ENCODE measurements at regions not wholly inside any gene's neighbourhood (a gene's known extent, or its start where the extent isn't known, plus 50 kb on each side); places are given as distances from the start of the nearest gene placed in this dataset.

- no peak for DNase-seq (ENCODE audit: low spot score)
- Mint-ChIP-seq H3K9me3 (peaks cover 24% of the 10 kb centered on the region), H3K4me3 (no peak overlapping the region), H3K27me3 (ENCODE audit: insufficient read depth) (no peaks in the 10 kb centered on the region), H3K27ac (no peak overlapping the region), H3K4me1 (ENCODE audit: low read depth) (no peaks in the 10 kb centered on the region), H3K36me3 (ENCODE audit: low read depth) (peaks cover 43% of the 10 kb centered on the region)
- intact Hi-C loops (cut with micrococcal nuclease): no loop called here
Measured at GRCh38 chr14:71648725-71649124, 283.5 kb upstream of the RGS6 start.

DNA sequence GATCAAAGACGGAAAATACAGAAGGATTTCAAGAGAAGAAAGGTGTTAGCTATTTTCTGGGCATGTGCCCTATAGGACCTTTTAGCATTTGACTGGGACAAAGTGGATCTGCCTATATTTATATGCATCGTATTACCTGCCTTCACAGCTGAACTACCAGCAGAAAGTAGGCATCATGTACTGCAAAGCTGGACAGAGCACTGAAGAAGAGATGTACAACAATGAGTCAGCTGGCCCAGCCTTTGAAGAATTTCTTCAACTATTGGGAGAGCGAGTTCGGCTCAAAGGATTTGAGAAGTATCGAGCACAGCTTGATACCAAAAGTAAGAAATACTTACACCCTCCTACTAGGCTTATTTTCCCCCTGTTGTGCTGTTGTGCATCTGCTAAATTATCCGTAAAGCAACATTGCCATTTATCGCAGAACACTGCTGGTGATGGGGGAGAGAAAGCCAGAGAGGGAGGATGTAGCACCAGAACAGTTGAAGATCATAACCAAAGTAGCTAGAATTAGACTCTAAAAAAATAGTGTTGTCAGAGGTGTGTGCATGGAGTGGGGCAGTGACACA, 282.0 kb upstream of the RGS6 start:
- intact Hi-C loops (cut with micrococcal nuclease): no loop called here
- H3K4me1 Mint-ChIP-seq (ENCODE audit: low read depth): peaks cover 5% of the 10 kb centered on the region
- no peak for DNase-seq (ENCODE audit: low spot score)
- H3K36me3 Mint-ChIP-seq (ENCODE audit: low read depth): peaks cover 54% of the 10 kb centered on the region
- H3K9me3 Mint-ChIP-seq: peaks cover 31% of the 10 kb centered on the region
- H3K27me3 Mint-ChIP-seq (ENCODE audit: insufficient read depth): no peaks in the 10 kb centered on the region
- no peak overlapping the region for H3K4me3 Mint-ChIP-seq
- no peak overlapping the region for H3K27ac Mint-ChIP-seq

- no peak for DNase-seq (ENCODE audit: low spot score)
- Mint-ChIP-seq H3K27ac (no peak overlapping the region), H3K4me3 (no peak overlapping the region), H3K36me3 (ENCODE audit: low read depth) (peaks cover 55% of the 10 kb centered on the region), H3K4me1 (ENCODE audit: low read depth) (peaks cover 6% of the 10 kb centered on the region), H3K27me3 (ENCODE audit: insufficient read depth) (no peaks in the 10 kb centered on the region), H3K9me3 (peaks cover 31% of the 10 kb centered on the region)
- intact Hi-C loops (cut with micrococcal nuclease): no loop called here
Measured at GRCh38 chr14:71651228-71651627, 281.0 kb upstream of the RGS6 start.

DNA sequence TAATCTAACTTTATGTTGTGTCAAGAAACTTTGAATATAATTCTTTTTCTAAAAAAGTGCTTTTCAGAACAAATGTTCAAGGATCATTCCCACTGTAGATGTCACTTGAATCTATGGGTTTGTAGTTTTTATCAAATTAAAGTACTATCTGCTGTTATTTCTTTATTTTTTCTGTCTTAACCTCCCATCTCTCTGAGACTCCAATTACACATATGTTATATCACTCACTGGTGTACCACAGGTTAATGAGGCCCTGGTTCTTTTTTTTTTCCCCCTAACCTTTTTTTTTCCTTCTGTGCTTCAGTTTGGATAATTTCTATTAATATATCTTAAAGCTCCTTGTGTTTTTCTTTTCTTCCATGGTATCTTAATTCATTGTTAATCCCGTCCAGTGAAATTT, 279.9 kb upstream of the RGS6 start:
- peaks cover 31% of the 10 kb centered on the region for H3K9me3 Mint-ChIP-seq

DNA sequence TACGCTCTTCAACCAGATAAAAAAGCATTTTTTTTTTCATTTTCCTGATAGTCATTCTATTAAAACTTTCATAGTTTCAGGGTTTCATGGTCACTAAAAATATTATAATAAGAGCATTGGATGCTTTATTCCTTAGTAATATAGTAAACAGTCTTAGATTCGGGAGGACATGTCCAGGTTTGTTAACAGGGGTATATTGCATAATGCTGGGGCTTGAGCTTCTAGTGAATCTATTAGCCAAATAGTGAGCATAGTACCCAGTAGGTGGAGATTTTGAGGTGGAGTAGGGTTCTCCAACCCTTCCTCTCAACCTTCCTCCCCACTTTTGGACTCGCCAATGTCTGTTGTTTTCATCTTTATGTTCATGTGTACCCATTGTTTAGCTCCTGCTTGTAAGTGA, 277.4 kb upstream of the RGS6 start:
- no peaks in the 10 kb centered on the region for H3K27me3 Mint-ChIP-seq (ENCODE audit: insufficient read depth)
- no peak for DNase-seq (ENCODE audit: low spot score)
- intact Hi-C loops (cut with micrococcal nuclease): loop anchor here (5.0 kb wide), 2 partner anchors 98 to 513 kb away; no protein-coding TSS in a partner anchor
- no peak overlapping the region for H3K27ac Mint-ChIP-seq
- peaks cover 31% of the 10 kb centered on the region for H3K9me3 Mint-ChIP-seq
- H3K4me3 Mint-ChIP-seq: no peak overlapping the region
- peaks cover 58% of the 10 kb centered on the region for H3K36me3 Mint-ChIP-seq (ENCODE audit: low read depth)
- H3K4me1 Mint-ChIP-seq (ENCODE audit: low read depth): peaks cover 22% of the 10 kb centered on the region

More for the DNA sequence above, 279.9 kb upstream of the RGS6 start:
- no peak overlapping the region for H3K27ac Mint-ChIP-seq
- no peak overlapping the region for H3K4me3 Mint-ChIP-seq
- DNase-seq (ENCODE audit: low spot score): no peak
- intact Hi-C loops (cut with micrococcal nuclease): no loop called here
- peaks cover 53% of the 10 kb centered on the region for H3K36me3 Mint-ChIP-seq (ENCODE audit: low read depth)
- peaks cover 6% of the 10 kb centered on the region for H3K4me1 Mint-ChIP-seq (ENCODE audit: low read depth)
- H3K27me3 Mint-ChIP-seq (ENCODE audit: insufficient read depth): no peaks in the 10 kb centered on the region

GRCh38 chr14:71658261-71658860, 273.9 kb upstream of the RGS6 start:
- H3K27me3 Mint-ChIP-seq (ENCODE audit: insufficient read depth): no peaks in the 10 kb centered on the region
- H3K36me3 Mint-ChIP-seq (ENCODE audit: low read depth): peaks cover 51% of the 10 kb centered on the region
- H3K4me3 Mint-ChIP-seq: peak overlapping the region; percentile 32
- peaks cover 8% of the 10 kb centered on the region for H3K9me3 Mint-ChIP-seq
- intact Hi-C loops (cut with micrococcal nuclease): loop anchor here (2.0 to 5.0 kb wide), 3 partner anchors 101 to 516 kb away; no protein-coding TSS in a partner anchor
- H3K4me1 Mint-ChIP-seq (ENCODE audit: low read depth): peaks cover 33% of the 10 kb centered on the region
- peak overlapping the region; percentile 70 for H3K27ac Mint-ChIP-seq
- DNase-seq (ENCODE audit: low spot score): no peak

GRCh38 chr14:71659159-71659558, 273.1 kb upstream of the RGS6 start:
- H3K9me3 Mint-ChIP-seq: peaks cover 5% of the 10 kb centered on the region
- peaks cover 50% of the 10 kb centered on the region for H3K36me3 Mint-ChIP-seq (ENCODE audit: low read depth)
- peaks cover 33% of the 10 kb centered on the region for H3K4me1 Mint-ChIP-seq (ENCODE audit: low read depth)
- H3K4me3 Mint-ChIP-seq: no peak overlapping the region
- peak overlapping the region; percentile 22 for H3K27ac Mint-ChIP-seq
- intact Hi-C loops (cut with micrococcal nuclease): loop anchor here (2.0 to 5.0 kb wide), 3 partner anchors 102 to 517 kb away; no protein-coding TSS in a partner anchor
- DNase-seq (ENCODE audit: low spot score): no peak
- no peaks in the 10 kb centered on the region for H3K27me3 Mint-ChIP-seq (ENCODE audit: insufficient read depth)

- H3K36me3 Mint-ChIP-seq (ENCODE audit: low read depth): peaks cover 41% of the 10 kb centered on the region
- no peak overlapping the region for H3K4me3 Mint-ChIP-seq
- DNase-seq (ENCODE audit: low spot score): no peak
- peaks cover 27% of the 10 kb centered on the region for H3K4me1 Mint-ChIP-seq (ENCODE audit: low read depth)
- intact Hi-C loops (cut with micrococcal nuclease): no loop called here
- no peaks in the 10 kb centered on the region for H3K27me3 Mint-ChIP-seq (ENCODE audit: insufficient read depth)
- H3K9me3 Mint-ChIP-seq: no peaks in the 10 kb centered on the region
- H3K27ac Mint-ChIP-seq: no peak overlapping the region
Measured at GRCh38 chr14:71661441-71661840, 270.8 kb upstream of the RGS6 start.

DNA sequence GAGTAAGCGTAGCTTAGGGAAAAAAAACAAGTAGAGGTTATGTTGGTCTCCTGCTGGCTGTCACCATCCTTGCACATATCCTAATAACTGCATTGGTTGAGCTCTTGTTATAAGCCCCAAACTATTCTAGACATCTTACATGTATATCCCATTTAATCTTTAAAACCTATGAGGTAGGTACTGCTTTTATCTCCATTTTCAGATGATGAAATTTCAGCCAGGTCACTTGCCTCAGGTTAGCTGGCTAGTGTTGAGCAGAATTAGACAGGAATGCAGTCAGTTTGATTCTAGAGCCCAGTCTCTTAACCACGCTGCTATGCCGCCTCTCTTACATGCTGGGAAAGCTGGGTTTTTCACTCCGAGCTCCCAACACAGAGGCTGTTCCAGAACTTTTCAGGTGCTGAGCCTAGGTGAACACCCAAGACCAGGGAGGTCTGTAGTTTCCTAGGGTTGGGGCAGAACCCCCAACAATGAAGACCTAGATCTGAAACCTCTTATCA, 269.9 kb upstream of the RGS6 start:
- intact Hi-C loops (cut with micrococcal nuclease): no loop called here
- Mint-ChIP-seq H3K27me3 (ENCODE audit: insufficient read depth) (peaks cover 2% of the 10 kb centered on the region), H3K36me3 (ENCODE audit: low read depth) (peaks cover 45% of the 10 kb centered on the region), H3K4me1 (ENCODE audit: low read depth) (peaks cover 27% of the 10 kb centered on the region), H3K4me3 (no peak overlapping the region), H3K9me3 (no peaks in the 10 kb centered on the region), H3K27ac (no peak overlapping the region)
- no peak for DNase-seq (ENCODE audit: low spot score)

DNA sequence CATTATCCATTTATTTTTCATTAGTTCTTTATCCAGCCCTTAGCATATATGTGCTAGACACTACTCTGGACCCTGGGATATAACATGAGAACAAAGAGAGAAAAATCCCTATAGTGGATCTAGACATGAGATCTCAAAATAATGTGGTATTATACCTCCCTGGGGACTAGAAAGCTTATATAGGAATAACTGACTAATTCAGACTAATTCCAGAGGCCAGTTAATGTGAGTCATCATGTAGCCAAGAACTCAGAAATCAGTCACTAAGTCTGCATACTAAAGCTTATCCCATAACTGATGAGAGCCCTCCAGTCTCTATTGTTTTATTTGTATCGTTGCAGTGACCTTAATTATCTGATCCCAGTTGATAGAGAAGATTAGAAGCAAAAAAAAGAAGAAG, 267.1 kb upstream of the RGS6 start:
- DNase-seq (ENCODE audit: low spot score): no peak
- H3K9me3 Mint-ChIP-seq: no peaks in the 10 kb centered on the region
- peaks cover 46% of the 10 kb centered on the region for H3K36me3 Mint-ChIP-seq (ENCODE audit: low read depth)
- no peak overlapping the region for H3K4me3 Mint-ChIP-seq
- H3K27me3 Mint-ChIP-seq (ENCODE audit: insufficient read depth): peaks cover 2% of the 10 kb centered on the region
- peaks cover 9% of the 10 kb centered on the region for H3K4me1 Mint-ChIP-seq (ENCODE audit: low read depth)
- H3K27ac Mint-ChIP-seq: no peak overlapping the region
- intact Hi-C loops (cut with micrococcal nuclease): no loop called here

GRCh38 chr14:71665781-71666180, 266.4 kb upstream of the RGS6 start:
- peaks cover 2% of the 10 kb centered on the region for H3K27me3 Mint-ChIP-seq (ENCODE audit: insufficient read depth)
- no peaks in the 10 kb centered on the region for H3K9me3 Mint-ChIP-seq
- intact Hi-C loops (cut with micrococcal nuclease): no loop called here
- no peak overlapping the region for H3K4me3 Mint-ChIP-seq
- H3K27ac Mint-ChIP-seq: no peak overlapping the region
- DNase-seq (ENCODE audit: low spot score): no peak
- peaks cover 41% of the 10 kb centered on the region for H3K36me3 Mint-ChIP-seq (ENCODE audit: low read depth)
- H3K4me1 Mint-ChIP-seq (ENCODE audit: low read depth): peaks cover 4% of the 10 kb centered on the region

DNA sequence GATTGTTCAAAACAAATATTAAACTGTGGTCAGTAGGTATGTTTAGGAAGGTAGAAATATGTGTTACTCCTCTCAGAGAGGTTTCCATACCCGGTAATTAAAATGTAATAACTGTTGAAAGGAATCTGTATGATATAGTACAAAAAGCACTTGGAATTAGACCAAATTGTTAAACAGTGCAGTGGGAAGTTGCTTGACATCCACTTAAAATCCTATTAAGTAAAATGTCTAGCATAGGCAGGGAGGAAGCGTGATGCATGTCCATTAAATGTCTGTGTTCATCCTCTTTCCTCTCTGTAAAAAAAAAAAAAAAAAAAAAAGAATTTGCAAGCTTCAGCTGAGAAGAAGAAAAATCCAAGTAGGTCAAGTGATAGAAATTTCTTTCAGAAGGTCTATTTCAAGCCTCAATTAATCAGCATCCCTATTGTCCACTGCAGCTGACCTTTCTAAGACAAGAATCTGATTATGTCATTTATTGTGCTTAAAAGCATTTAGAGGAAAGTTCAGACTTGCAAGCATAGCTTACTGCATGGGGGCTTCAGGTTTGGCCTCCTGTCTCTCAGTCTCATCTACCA, 265.6 kb upstream of the RGS6 start:
- peaks cover 10% of the 10 kb centered on the region for H3K4me1 Mint-ChIP-seq (ENCODE audit: low read depth)

GRCh38 chr14:71668186-71668912, 263.9 kb upstream of the RGS6 start:
- Mint-ChIP-seq H3K27me3 (ENCODE audit: insufficient read depth) (peaks cover 2% of the 10 kb centered on the region), H3K9me3 (no peaks in the 10 kb centered on the region), H3K27ac (no peak overlapping the region), H3K4me1 (ENCODE audit: low read depth) (peaks cover 11% of the 10 kb centered on the region), H3K4me3 (no peak overlapping the region), H3K36me3 (ENCODE audit: low read depth) (peaks cover 42% of the 10 kb centered on the region)
- DNase-seq (ENCODE audit: low spot score): no peak
- intact Hi-C loops (cut with micrococcal nuclease): no loop called here

More for the DNA sequence above, 265.6 kb upstream of the RGS6 start:
- no peak overlapping the region for H3K27ac Mint-ChIP-seq
- peaks cover 2% of the 10 kb centered on the region for H3K27me3 Mint-ChIP-seq (ENCODE audit: insufficient read depth)
- intact Hi-C loops (cut with micrococcal nuclease): no loop called here
- no peak for DNase-seq (ENCODE audit: low spot score)
- H3K36me3 Mint-ChIP-seq (ENCODE audit: low read depth): peaks cover 42% of the 10 kb centered on the region
- no peak overlapping the region for H3K4me3 Mint-ChIP-seq
- no peaks in the 10 kb centered on the region for H3K9me3 Mint-ChIP-seq

Measured in activated T-helper 1 cell treated with anti-CD3 and anti-CD28 coated beads, Interleukin-12 subunit alpha, Interleukin-12 subunit beta, Interleukin-2, Interleukin-4 antibody, amounts not matched to agents 30 ng/mL and 10 ng/mL and 1 ng/mL, durations not matched to agents 14 hours and 24 hours and 36 hours (primary cell).